Hematopoietic multipotent progenitor cell treated with erythropoietin and hydrocortisone succinate and interleukin-3 and kit ligand, for 8 days (in vitro differentiated cells): ENCODE measurements at regions not wholly inside any gene's neighbourhood (a gene's known extent, or its start where the extent isn't known, plus 50 kb on each side); places are given as distances from the start of the nearest gene placed in this dataset.
"Not testable (repeated sequence)": the region's sequence is repeated elsewhere in the genome, so short reads cannot be mapped to it uniquely, and the experiment has no call there.

Experiments used
- DNase-seq: peaks from one replicate; pipeline ENCODE4 v3.0.0-alpha.2; 2015

- DNase-seq = no peak
Observed at GRCh38 chr18:76715012-76715610, 107.2 kb upstream of the ZNF236 start.

GRCh38 chr18:76713432-76713831 lies 108.9 kb upstream of the ZNF236 start:
- no peak for DNase-seq

- DNase-seq = no peak
Observed at GRCh38 chr18:76712511-76713140, 109.7 kb upstream of the ZNF236 start.

- no peak for DNase-seq
Observed at GRCh38 chr18:76710646-76711520, 111.5 kb upstream of the ZNF236 start.

GRCh38 chr18:76709659-76710645 lies 112.4 kb upstream of the ZNF236 start:
- peak; percentile 70 for DNase-seq

GRCh38 chr18:76708722-76709353 lies 113.5 kb upstream of the ZNF236 start:
- DNase-seq = no peak

GRCh38 chr18:76708071-76708721 lies 114.2 kb upstream of the ZNF236 start:
- no peak for DNase-seq

GRCh38 chr18:76707534-76707933 lies 114.8 kb upstream of the ZNF236 start:
- no peak for DNase-seq

- DNase-seq = not testable (repeated sequence)
Observed at GRCh38 chr18:76704589-76704988, 117.8 kb upstream of the ZNF236 start.

- no peak for DNase-seq
Observed at GRCh38 chr18:76699923-76700322, 122.4 kb upstream of the ZNF236 start.

GRCh38 chr18:76697441-76697901 lies 124.9 kb upstream of the ZNF236 start:
- no peak for DNase-seq

- DNase-seq = no peak
Observed at GRCh38 chr18:76691800-76692199, 130.6 kb upstream of the ZNF236 start.

GRCh38 chr18:76689646-76690264 lies 132.6 kb upstream of the ZNF236 start:
- DNase-seq = no peak

- no peak for DNase-seq
Observed at GRCh38 chr18:76688724-76689472, 133.5 kb upstream of the ZNF236 start.

- no peak for DNase-seq
Observed at GRCh38 chr18:76687304-76687962, 134.9 kb upstream of the ZNF236 start.

- DNase-seq = peak; percentile 50
Observed at GRCh38 chr18:76686737-76687231, 135.6 kb upstream of the ZNF236 start.

- no peak for DNase-seq
Observed at GRCh38 chr18:76685860-76686259, 136.5 kb upstream of the ZNF236 start.

GRCh38 chr18:76685402-76685801 lies 137.0 kb upstream of the ZNF236 start:
- DNase-seq = no peak

GRCh38 chr18:76684265-76684664 lies 138.1 kb upstream of the ZNF236 start:
- no peak for DNase-seq
